Amniotic epithelial cell (primary cell): ENCODE measurements at regions not wholly inside any gene's neighbourhood (a gene's known extent, or its start where the extent isn't known, plus 50 kb on each side); places are given as distances from the start of the nearest gene placed in this dataset.

Experiments used
- DNase-seq: peaks from one replicate; pipeline ENCODE4 v3.0.0-alpha.2; 2010; ENCODE audit warnings: low read depth

DNA sequence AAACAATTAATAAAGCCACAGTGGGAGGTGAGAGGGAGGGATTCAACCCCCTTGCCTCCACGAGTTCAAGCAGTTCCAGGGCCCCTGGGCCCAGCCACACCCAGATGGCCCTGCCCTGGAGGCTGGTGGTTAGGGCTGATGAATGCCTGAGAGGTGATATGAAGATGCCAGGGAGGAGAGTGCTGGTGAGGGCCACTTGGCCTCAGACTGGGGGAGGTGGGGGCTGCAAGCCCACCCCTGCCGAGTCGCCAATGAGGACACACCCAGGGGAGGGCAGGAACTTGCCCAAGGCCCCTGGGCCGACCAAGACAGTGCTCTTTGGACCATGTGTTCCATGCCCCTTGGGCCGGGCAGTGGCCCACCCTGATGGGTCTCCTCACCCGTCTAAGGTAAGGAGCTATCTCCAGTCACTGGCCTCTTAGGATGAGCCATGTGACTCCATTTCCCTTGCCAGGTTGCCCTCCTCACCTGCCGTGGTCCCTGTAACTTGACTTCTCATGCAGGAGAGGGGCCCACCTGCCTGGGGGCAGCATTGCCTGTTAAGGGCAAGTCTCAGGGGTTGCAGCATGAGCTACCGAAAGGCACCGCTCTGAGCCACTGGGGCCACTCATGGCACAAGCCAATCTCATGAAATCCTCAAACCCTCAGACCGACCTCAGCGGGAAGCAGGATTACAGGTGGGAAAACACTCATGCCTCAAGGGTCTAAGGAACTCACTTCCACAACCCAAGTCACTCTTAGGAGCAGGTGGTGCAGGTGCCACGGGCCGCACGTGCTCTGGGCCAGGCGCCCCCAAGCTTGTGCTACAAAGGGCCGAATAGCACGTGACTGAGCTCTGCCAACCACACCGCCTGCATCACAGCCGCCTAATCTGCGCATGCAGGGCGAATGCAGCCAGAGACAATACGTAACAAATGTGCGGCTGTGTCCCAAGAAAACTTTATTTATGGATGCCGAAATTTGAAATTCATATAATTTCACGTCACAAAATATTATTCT, 147.4 kb upstream of the MLN start:
- no peak for DNase-seq

DNA sequence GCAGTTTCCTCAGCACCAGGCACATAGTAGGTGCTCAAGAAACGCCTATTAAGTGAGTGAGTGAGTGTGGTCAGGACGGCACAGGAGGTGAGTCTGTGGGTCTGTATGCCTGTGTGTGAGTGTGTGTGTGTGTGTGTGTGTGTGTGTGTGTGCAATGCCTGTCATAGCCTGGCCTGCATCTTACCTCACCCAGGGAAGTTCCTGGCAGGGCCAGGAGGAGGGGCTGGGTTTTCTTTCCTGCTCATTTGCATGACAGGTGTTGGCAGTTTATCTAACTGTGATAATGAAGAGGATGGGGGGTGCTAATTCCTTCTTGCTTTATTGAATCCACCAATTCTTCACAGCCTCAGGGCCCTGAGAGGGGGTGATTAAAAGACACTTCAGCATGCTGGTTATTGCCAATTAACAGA, 146.7 kb upstream of the MLN start:
- DNase-seq, result no peak

DNA sequence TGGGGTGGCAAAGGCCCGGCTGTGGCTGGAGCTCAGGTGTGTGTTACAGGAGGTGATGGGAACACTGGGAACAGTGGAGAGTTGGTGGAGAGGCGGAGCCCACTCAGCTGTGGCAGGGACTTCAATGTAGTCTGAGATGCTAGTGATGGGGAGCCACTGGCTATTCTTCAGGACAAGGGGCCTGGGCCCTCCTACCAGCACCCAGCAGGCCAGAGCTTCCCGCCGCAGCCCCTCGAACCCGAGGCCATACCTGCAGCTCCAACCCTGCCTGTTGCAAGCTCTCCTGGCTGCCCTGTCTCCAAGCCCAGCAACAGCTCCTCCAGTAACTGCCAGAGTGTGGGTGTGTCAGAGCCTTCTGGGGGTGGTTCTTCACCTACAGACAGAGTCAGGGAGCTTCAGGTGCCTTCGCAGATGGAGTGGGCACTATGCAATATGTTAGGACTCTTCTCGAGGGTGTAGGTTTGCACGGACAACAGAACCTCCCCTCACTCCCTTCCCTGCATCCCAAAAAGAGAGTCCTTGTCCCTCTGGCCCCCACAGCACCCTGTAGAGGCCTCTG, 146.2 kb upstream of the MLN start:
- no peak for DNase-seq

DNA sequence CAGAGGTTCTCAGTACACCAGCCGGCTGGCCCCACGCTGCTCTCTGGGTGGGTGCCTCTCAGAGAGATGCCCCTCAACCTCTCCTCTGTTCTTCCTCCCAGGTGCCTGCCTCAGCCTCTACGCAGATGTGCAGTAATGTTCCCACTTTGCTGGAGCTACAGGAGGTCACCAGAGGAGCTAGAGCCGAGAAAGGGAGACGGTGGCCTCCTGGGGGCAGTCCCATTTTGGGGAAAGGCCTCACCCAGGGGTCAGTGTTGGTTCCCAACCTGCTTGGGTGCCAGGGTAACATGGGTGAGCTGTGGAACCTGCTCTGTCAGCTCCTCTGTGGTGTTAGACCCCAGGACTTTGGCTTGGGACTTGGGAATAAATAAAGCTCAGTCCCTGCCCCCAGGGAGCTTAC, 145.3 kb upstream of the MLN start:
- DNase-seq, result no peak

DNA sequence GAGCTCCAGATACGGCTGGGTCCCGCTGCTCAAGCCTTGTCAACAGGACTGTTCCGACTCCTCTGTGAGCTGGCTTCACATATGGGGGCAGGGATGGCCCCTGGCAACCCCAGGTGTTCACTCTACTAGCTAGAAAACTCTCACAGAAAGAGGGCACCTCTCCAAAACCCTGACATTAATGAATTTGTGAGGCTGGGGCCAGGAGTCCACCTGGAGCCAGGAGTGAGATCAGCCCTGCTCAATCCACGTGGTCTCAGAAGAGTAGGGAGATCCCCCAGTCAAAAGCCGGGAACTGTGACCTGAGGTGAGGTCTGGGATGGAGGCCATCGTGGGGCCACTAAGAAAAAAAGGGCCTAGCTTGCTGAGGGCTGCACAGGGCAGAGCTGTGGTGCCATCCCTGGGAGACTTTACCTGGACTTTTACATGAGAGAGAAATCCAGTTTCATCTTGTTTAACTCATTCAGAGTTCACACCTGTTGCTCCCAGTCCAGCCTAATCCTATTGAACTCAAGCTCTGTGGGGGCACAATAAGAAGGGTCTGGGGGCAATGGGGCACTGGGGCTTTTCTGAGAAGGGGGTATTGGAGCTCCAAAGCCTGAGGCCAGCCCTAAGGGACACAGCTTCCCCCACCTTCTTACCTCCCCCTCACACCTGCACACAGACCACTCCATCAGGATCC, 144.3 kb upstream of the MLN start:
- no peak for DNase-seq

DNA sequence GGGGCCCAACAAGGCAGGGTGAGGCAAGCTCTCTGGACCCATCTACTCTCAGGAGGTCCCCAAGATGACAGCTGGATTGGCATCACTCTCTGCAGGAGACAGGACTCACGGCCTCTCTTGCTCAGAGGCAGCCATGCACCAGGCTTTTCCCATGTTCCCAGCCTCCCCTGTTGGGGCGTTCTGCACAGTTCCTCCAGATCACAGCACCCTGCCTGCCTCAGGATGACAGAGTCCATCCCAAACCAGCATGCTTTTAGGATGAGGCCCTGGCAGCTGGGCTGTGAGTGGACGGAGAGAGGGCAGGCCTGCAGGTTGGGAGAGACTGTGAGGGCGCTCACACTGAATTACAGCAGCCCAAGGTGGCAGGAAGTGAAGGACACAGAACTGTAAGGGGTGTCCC, 143.2 kb upstream of the MLN start:
- DNase-seq, result no peak

DNA sequence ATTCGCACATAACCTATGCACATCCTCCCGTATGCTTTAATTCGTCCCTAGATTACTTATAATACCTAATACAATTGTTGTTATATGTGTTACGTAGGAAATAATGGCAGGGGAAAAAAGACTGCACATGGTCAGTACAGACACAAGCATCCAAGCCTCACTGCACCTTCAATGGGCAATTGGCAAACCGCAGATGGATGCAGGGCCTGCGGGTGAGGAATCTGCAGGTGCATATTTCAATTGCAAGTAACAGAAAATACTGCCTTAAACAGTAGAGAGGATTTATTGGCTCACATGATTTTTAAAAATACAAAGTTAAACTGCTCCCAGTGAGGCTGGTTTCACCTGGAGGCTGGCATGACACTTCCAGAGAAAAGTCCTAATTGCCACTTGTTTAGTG, 142.1 kb upstream of the MLN start:
- no peak for DNase-seq

DNA sequence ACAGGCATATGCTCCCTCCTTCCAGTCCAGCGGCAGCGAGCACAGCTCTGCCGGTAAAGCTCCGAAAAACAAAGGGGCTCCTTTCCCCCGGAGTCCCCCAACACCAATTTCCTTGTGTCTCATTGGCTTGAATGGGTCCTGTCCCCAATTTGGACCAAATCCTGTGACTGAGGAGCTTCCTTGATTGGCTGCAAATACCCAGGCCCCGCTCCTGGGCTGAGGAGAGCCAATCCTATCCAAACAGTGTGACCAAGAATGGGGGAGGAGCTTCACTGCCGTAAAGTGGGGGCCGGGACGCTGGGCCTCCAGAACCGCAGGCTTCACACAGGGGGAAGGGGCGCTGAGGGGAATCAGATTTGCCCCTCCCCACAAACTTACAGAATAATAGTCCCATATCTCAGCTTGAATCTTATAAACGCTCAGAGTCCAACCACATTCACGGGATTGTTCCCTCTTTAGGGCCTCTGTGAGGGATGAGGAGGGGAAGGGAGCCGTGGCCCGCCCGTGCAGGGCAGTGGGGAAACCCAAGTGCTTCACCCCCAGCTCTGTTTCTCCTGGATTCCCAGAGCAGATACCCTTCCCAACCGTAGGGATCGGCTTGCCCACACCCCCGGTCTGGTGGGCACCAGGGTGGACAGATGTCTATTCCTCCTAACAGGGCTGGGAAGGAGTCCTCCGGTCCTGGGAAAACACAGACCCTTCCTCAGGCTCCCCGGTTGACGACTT, 141.0 kb upstream of the MLN start:
- no peak for DNase-seq

DNA sequence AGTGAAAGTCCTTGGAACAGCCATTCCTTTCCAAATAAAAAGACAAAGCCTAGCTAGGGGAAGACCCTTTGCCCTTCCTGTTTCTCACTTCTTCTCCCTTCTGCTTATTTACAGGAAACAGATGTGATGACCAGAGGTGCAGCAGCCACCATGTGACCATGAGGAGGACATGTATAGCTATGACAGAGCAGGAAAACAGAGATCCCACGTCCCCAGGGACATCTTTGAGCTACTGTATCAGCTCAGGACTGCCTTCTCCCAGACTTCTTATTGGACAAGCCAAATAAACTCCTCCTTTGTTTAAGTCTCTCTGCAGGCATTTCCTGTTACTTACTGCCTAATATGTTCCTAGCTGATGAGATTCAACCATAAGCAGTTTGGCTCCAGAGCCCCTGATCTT, 133.1 kb upstream of the MLN start:
- no peak for DNase-seq

DNA sequence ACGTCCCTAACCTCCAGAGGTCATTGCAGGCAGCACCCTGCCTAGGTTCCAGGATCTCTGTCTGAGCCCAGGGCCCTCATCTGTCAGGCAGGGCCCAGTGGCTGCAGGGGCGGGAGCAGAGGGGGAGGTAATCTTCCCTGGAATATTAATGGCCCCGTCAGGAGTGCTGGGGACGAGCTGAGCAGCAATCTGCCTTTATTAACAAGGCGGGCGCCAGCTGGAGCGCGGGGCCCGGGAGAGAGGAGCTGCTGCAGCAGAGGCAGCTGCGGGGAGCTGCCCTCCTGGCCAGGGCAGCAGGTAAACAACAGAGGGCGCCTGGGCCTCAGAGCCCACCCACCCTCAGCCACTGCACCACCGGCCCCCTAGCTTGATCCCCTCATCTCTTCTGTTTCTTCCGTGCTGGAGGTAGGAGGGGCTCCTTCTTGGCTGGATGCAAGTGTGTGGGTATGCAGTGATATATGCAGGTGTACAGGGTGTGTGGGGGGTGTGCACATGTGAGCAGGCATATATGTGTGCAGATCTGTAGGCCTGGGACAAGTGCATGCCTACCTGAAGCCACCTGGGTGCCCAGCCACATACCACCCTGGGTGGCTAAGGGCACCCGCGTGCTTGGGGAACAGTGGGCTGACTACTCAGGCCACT, 131.8 kb upstream of the MLN start:
- DNase-seq, result no peak

DNA sequence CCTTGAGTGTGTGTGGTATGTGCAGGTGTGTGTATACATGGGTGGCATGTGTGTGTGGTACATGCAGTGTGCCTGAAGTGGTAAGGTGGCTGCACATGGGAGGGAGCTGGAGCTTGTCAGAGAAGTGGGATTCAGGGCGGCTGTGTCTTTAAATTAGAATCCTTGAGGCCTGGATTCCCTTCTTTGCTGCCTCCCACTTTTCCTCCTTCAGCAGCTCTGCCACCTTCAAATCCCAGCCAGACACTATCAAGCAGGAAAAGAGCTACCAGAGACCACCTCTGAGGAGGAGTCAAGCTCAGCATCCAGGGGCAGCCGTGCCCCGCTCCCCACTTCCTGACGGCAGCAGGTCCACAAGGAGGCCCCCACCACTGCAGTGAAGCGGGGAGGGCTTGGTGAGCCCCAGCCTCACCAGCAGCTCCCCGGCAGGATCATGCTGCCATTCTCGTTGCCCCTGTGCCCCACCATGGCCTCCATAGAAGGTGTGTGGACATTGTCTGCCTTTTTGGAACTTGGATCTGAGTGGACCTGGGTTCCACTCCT, 131.0 kb upstream of the MLN start:
- no peak for DNase-seq

DNA sequence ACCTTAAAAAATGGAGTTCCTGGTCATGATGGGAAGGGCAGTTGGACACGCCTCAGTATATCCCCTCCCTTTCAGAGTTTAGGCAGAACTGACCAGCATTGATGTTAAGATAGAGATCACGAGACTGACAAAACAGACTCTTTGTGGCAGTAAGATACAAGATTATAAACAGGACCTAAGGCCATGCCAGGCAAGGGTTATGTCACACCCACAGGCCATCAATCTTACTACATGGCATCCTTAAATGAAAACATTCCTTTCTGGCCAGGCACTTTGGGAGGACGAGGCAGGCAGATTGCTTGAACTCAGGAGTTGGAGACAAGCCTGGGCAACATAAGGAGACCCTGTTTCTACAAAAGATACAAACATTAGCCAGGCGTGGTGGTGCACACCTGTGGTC, 129.3 kb upstream of the MLN start:
- DNase-seq, result no peak

DNA sequence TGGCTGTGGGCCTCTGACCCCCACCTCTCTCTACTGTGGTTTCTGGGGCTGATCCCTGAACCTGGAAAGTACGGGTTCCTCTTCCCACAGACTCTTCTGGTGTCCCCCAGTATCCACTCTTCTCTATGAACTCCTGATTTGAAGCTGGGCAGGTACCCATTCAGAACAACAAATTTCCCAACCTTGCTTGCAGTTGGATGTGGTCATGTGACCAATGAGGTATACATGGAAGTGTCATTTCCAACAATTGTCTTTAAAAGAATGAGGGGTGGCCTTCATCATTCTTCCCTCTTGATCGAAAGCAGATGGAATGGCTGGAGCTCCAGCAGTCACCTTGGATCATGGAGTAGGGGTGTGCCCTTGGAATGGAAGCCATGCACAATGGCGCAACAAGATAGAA, 128.0 kb upstream of the MLN start:
- no peak for DNase-seq

DNA sequence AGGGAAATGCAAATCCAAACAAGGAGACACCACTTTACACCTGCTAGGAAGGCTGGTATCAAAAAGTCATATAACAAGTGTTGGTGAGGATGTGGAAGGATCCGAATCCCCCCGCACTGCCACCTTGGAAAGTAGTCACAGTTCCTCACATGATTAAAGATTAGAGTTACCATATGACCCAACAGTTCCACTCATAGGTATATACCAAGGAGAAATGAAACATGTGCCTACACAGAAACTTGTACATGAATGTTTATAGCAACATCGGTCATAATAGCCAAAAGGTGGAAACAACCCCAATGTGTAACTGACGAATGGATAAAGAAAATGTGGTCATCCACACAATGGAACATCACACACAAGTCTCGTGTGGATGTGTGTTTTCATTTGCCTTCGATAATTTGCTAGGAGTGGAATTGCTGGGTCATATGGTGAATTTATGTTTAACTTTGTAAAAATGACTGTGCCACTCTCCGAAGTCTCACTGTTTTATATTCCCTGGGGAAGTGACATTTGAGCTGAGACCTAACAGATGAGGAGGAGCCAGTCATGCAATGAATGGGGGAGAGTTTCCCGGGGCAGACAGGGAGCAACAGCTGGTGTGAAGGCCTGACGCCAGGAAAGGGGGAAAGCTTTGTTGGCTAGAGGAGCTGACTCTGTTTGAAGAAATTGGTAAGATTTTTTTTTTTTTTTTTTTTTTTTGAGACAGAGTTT, 125.9 kb upstream of the MLN start:
- DNase-seq, result no peak

DNA sequence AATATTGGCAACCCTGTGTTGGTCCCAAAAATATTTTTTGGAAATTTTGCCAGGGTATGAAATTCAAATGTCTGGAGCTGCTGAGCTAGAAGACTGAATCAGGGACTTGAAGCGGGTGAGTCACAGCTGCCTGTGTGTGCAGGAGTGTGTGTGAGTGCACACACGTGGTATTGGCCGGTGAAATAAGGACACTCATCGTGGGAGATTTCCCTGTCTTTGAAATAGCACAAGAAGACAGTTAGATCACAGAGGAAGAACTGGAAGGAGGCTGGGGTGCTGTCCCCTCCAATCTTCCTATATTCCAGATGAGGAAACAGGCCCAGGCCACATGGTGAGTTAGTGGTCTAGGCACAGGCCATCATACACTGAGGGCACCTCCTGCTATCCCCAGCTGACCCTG, 123.8 kb upstream of the MLN start:
- peak; percentile 67 for DNase-seq

DNA sequence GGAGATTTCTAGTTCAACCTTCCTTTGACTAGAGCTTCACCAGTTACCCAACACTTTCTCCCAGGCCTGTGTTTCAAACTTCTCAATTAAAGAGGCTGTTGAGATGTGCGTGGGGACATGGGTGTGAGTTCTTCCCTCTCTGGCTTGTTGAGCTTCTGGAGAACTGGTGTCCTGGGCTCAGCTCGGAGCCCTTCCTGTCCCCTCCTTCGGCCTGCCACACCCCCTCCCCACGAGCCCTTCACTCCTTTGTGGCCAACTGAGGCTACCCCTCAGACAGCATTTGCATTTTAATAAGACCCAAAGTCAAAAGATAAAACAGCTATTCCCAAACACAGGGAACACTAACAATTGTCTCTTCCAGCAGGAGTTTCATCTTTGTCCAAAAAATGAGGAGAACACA, 123.3 kb upstream of the MLN start:
- no peak for DNase-seq

DNA sequence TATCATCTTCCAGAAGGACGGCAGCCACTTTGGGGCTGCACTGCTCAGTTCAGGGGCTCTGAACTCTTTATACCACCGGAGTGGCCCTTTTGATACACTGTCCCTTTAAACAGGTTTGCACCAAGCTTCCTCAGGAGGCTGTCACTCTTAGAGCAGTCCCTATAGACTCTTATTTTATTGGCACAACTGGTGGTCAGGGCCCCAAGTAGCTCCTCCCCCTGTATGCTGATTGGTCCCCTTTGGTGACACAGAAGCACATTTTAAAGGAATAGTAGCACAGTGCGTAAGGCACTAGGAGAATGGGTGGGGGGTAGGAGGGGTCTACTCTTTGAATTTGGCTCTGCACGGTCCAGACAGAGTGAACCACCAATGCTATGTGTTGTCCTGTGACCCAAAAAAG, 122.6 kb upstream of the MLN start:
- DNase-seq, result peak; percentile 7

DNA sequence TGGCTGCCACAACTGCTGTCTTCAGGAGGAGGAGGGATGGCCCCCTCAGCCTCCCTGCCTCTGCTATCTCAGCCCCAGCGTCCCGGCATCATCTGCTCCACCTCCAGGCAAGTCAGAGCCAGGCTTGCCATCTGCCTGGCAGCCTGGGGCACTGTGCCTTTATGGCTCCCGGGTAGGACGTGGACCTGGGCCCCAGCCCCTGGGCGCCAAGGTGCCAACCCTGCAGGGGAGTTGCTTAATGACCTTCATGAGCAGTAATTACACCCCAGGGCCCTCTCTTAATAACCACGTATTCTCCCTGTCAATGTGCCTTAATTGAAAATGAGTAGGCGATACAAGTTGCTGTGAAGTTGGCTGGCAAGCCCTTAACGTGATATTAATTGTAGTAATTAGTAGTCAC, 122.1 kb upstream of the MLN start:
- DNase-seq, result no peak

DNA sequence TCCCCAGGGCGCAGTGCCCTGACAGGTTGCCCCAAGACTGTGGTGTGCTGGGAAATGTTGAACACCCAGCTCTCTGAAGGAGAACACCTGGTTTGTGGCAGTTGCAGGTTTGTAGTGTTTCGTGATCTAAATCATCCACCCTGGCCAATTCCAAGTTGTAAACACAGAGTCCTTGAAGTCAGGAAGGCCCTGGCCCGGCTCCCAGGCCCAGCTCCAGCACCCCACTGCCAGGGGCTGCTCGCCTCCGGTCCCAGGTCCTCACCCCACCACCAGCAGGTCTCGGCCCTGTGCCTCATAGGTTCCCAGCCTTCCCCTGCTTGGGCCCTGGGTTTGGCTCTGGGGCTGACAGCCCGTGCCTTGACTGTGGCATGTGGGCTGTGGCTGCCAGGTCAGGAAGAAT, 121.4 kb upstream of the MLN start:
- DNase-seq, result no peak

DNA sequence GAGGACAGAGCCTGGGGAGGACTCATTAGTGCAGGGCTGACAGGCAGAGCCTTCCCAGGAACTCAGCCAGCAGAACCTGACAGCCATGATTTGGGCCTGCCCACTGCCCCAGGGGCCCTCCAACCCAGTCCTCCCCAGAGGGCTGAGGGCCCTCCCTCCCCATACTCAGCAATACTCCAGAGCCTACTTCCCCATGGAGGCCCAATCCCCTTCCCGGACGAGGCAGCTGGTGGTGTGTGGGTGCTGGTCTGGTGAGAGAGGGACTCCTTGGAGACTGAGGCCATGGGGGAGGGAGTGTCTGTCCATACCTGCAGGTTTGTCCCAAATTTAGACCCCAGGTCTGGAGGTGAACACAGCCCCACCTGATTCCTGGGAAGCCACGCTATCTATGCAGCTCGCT, 120.9 kb upstream of the MLN start:
- no peak for DNase-seq

DNA sequence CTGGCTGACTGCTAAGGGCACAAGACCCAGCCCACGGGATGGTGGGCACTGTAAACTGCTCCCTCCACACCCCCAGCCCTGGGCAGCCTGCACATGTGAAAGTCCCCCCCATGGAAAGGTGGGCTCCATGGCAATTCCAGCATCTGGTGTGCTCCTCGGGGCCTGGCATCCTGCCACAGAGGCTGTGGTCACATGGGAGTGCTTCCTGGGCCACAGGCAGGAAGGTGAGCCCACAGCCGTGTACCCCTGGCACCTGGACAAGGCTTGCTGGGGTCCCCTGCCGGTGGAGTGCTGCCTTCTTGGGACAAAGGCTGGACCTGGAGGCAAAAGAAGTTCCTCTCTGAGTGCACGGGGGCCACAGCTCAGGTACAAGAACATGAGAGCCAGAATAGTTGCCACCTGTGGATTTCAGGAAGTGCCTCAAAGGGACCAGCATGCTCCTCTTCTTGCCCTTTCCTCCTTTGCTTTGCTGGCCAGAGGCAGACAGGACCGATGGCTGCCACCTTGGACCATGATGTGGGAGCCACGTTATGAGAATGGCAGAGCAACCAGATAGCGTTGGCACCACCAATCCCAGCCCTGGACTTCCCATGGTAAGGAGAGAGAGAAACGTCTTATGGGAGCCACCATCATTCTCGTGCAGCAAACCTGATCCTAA, 120.2 kb upstream of the MLN start:
- no peak for DNase-seq
